ENCODE measurements at regions not wholly inside any gene's neighbourhood (a gene's known extent, or its start where the extent isn't known, plus 50 kb on each side); places are given as distances from the start of the nearest gene placed in this dataset.

DNA sequence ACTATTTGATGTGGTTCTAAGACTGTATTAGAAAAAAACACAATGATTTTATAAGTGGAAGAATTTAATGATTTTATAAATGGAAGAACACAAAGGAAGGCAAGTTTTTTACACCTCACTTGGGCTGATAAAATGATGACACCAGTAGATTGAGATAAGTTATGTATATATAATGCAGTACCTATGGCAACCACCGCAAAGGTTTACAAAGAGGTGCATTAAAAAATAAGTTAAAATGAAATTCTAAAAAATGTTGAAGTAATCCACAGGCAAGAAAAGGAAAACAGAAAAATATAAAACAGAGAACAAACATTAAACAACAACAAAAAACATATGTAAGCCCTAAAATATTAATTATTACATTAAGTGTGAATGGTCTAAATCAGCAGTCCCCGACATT, 490.9 kb upstream of the AADAT start:
- H3K23me2 ChIP-seq (ENCODE audit: low read depth, low read length), result no peaks in the 10 kb centered on the region
- H3K27me3 ChIP-seq (replicated peaks in 1 of 4; ENCODE audit: control insufficient read depth in 3 of 4, extremely low read depth in 1 of 4, insufficient read depth in 3 of 4, low read length in 3 of 4), result no peaks in the 10 kb centered on the region
- H3K27ac ChIP-seq (ENCODE audit: low read depth, low read length), result no peak overlapping the region
- WGBS, 2 experiments (ENCODE audit: extremely low coverage in 1 of 2, insufficient coverage in 1 of 2, insufficient read length in 1 of 2, insufficient replicate concordance in 2 of 2, low coverage in 1 of 2, low lambda C conversion rate in 2 of 2, missing lambda C conversion rate in 1 of 2), result 97% methylated on average over 2 of the region's 2 CpGs; no CpG with 5 or more reads in 1 of the 2 experiments
- no peak overlapping the region for H3K4me2 ChIP-seq (ENCODE audit: insufficient read depth in 1 of 2, low read depth in 2 of 2, low read length in 2 of 2)
- no peak overlapping the region for H4K91ac ChIP-seq (replicated peaks; ENCODE audit: insufficient read length, low read length)
- no peak overlapping the region for H2BK12ac ChIP-seq (ENCODE audit: low read depth, low read length)
- no peak overlapping the region for H2BK120ac ChIP-seq (replicated peaks; ENCODE audit: low read depth, low read length)
- CTCF ChIA-PET (ENCODE audit: partially characterized antibody), result no interaction called here
- H3K14ac ChIP-seq (ENCODE audit: insufficient read length), result no peak overlapping the region
- POLR2A ChIA-PET (ENCODE audit: partially characterized antibody), result no interaction called here
- no peak for FAIRE-seq
- H3K36me3 ChIP-seq (ENCODE audit: control insufficient read depth in 2 of 4, insufficient read depth in 4 of 4, low read length in 3 of 4), result no peaks in the 10 kb centered on the region
- H2BK15ac ChIP-seq (ENCODE audit: low read length), result no peak overlapping the region
- no peak overlapping the region for H3K56ac ChIP-seq (replicated peaks; ENCODE audit: insufficient read length, low read depth, low read length)
- H3K18ac ChIP-seq (ENCODE audit: extremely low read depth, low read length), result no peak overlapping the region
- no peaks in the 10 kb centered on the region for H3K79me2 ChIP-seq (ENCODE audit: control insufficient read depth in 1 of 2, insufficient read depth in 2 of 2, low read length in 2 of 2)
- H3K4me1 ChIP-seq (replicated peaks in 1 of 4; ENCODE audit: control insufficient read depth in 3 of 4, insufficient read depth in 4 of 4, low read length in 3 of 4), result no peaks in the 10 kb centered on the region
- no peak overlapping the region for H2AFZ ChIP-seq (ENCODE audit: low read length)
- H3K9ac ChIP-seq (replicated peaks in 1 of 4; ENCODE audit: extremely low read depth in 1 of 4, low read depth in 3 of 4, low read length in 3 of 4), result no peak overlapping the region
- H2BK20ac ChIP-seq (ENCODE audit: low read length), result no peak overlapping the region
- no peak overlapping the region for H4K5ac ChIP-seq (ENCODE audit: insufficient read length, low read depth, low read length)
- H3K9me3 ChIP-seq (ENCODE audit: insufficient read depth in 2 of 2, low read depth in 1 of 2, low read length in 1 of 2), result no peaks in the 10 kb centered on the region
- H2BK5ac ChIP-seq (ENCODE audit: low read depth, low read length), result no peak overlapping the region
- H3K79me1 ChIP-seq (ENCODE audit: low read depth, low read length), result no peaks in the 10 kb centered on the region
- no peak for DNase-seq (ENCODE audit: low read depth in 1 of 2, low spot score in 2 of 2)
- no peak overlapping the region for H3K23ac ChIP-seq (ENCODE audit: insufficient read length)
- no peak overlapping the region for H4K8ac ChIP-seq (ENCODE audit: extremely low read depth, insufficient read depth, low read length)
- H4K20me1 ChIP-seq (replicated peaks in 1 of 2; ENCODE audit: control insufficient read depth in 1 of 2, insufficient read depth in 2 of 2, low read length in 2 of 2), result no peaks in the 10 kb centered on the region
- H3K4me3 ChIP-seq (ENCODE audit: extremely low read depth in 1 of 4, insufficient read depth in 2 of 4, low read depth in 3 of 4, low read length in 4 of 4), result no peak overlapping the region
- no peak overlapping the region for H2AK5ac ChIP-seq (ENCODE audit: low read depth, low read length)
- H3K4ac ChIP-seq (replicated peaks; ENCODE audit: insufficient read length, low read depth, low read length), result no peak overlapping the region
- no peak for TF ChIP-seq SRF (IDR thresholded peaks at IDR 0.05; ENCODE audit: low read depth, low read length)
- TF ChIP-seq, protein P1, sequence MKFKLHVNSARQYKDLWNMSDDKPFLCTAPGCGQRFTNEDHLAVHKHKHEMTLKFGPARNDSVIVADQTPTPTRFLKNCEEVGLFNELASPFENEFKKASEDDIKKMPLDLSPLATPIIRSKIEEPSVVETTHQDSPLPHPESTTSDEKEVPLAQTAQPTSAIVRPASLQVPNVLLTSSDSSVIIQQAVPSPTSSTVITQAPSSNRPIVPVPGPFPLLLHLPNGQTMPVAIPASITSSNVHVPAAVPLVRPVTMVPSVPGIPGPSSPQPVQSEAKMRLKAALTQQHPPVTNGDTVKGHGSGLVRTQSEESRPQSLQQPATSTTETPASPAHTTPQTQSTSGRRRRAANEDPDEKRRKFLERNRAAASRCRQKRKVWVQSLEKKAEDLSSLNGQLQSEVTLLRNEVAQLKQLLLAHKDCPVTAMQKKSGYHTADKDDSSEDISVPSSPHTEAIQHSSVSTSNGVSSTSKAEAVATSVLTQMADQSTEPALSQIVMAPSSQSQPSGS (IDR thresholded peaks at IDR 0.05; ENCODE audit: low read length), result no peak
- TF ChIP-seq CEBPB (IDR thresholded peaks at IDR 0.05; ENCODE audit: low read depth, low read length), result no peak
- no peak for TF ChIP-seq TEAD4 (IDR thresholded peaks at IDR 0.05; ENCODE audit: low read depth, low read length)
- no peak for TF ChIP-seq SIRT6 (IDR thresholded peaks at IDR 0.05; ENCODE audit: low read length)
- TF ChIP-seq SP4 (IDR thresholded peaks at IDR 0.05; ENCODE audit: low read length), result no peak
- TF ChIP-seq CBX5 (IDR thresholded peaks at IDR 0.05; ENCODE audit: low read depth, low read length), result no peak
- TF ChIP-seq TAF1 (IDR thresholded peaks at IDR 0.05; ENCODE audit: low read depth, low read length), result no peak
- TF ChIP-seq RNF2 (IDR thresholded peaks at IDR 0.05; ENCODE audit: borderline replicate concordance, low read depth, low read length, missing control alignments, poor library complexity, severe bottlenecking), result no peak
- no peak for TF ChIP-seq RBBP5 (IDR thresholded peaks at IDR 0.05; ENCODE audit: borderline replicate concordance, low read depth, low read length)
- no peak for TF ChIP-seq ZNF274 (IDR thresholded peaks at IDR 0.05; ENCODE audit: borderline replicate concordance, extremely low read depth, low read length)
- TF ChIP-seq TBP (IDR thresholded peaks at IDR 0.05; ENCODE audit: low read depth, low read length), result no peak
- no peak for TF ChIP-seq GABPA (IDR thresholded peaks at IDR 0.05; ENCODE audit: borderline replicate concordance, insufficient read depth, low read length)
- TF ChIP-seq RXRA (IDR thresholded peaks at IDR 0.05; ENCODE audit: insufficient read depth, low read depth, low read length), result no peak
- no peak for TF ChIP-seq SP1 (IDR thresholded peaks at IDR 0.05; ENCODE audit: low read depth, low read length)
